Prostate gland (tissue), 2 donors: ENCODE measurements at regions not wholly inside any gene's neighbourhood (a gene's known extent, or its start where the extent isn't known, plus 50 kb on each side); places are given as distances from the start of the nearest gene placed in this dataset.

Source experiments
- DNase-seq: peaks from one replicate; pipeline ENCODE4 v3.0.0-alpha.2; 2019; ENCODE audit warnings: low spot score
- H3K27ac ChIP-seq, 2 donors: fragments of 200-600 bp; sonication (generic); 2 replicates each; pipeline ENCODE4 v1.5.1; 2017 to 2019
- H3K27me3 ChIP-seq: fragments of 200-600 bp; sonication (generic); replicated peaks from 2 replicates; pipeline ENCODE4 v1.5.1; 2019; ENCODE audit not compliant: insufficient read depth
- H3K36me3 ChIP-seq, 2 donors: fragments of 200-600 bp; sonication (generic); 1 replicate in 1 of 2; 2 replicates in 1 of 2; pipeline versions ENCODE4 v1.5.1 to v1.8.1; 2017 to 2019
- H3K4me1 ChIP-seq: fragments of 200-600 bp; sonication (generic); replicated peaks from 2 replicates; pipeline ENCODE4 v1.5.1; 2019
- H3K4me3 ChIP-seq, 2 donors: fragments of 200-600 bp; sonication (generic); 2 replicates each; pipeline ENCODE4 v1.5.1; 2017 to 2019
- H3K9me3 ChIP-seq: fragments of 200-600 bp; sonication (generic); 2 replicates; pipeline ENCODE4 v1.5.1; 2017
- POLR2A ChIP-seq: fragments of 450-650 bp; IDR thresholded peaks from one replicate; pipeline ENCODE4 v1.6.1; 2016; ENCODE audit warnings: antibody characterized with exemption, mild to moderate bottlenecking
- POLR2AphosphoS5 ChIP-seq: sonication (generic); formaldehyde crosslinking; IDR thresholded peaks from one replicate; pipeline ENCODE4 v1.6.1; 2017; ENCODE audit warnings: antibody characterized with exemption
- WGBS: methylation state at CpG from one replicate; pipeline ENCODE4 v1.1.5; 2018; 5-methylcytosine and 5-hydroxymethylcytosine counted together
- intact Hi-C: fragments of 100-400 bp; cut with DNase I; formaldehyde crosslinking; loops from one replicate; pipeline ENCODE4 v1.14.2; 2022
- TF ChIP-seq, protein P1 (sequence below), 4 experiments: fragments of 200-600 bp in 2 of 4; fragments of 450-650 bp in 2 of 4; sonication (generic) in 2 of 4; IDR thresholded peaks; 1 replicate in 3 of 4; 2 replicates in 1 of 4; pipeline ENCODE4 v1.5.1; 2016 to 2019; ENCODE audit warnings: antibody characterized with exemption in 4 of 4, mild to moderate bottlenecking in 2 of 4, moderate library complexity in 2 of 4

DNA sequence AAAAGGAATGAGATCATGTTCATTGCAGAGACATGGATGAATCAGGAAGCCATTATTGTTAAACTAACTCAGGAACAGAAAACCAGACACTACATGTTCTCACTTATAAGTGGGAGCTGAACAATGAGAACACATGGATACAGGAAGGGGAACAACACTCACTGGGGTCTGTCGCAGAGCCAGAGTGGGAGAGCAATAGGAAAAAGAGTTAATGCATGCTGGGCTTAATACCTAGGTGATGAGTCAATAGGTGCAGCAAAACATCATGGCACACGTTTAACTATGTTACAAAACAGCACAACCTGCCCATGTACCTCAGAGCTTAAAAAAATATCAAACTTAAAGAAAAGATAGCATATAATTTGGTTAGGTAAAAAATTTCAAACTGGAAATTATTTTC, 281.4 kb downstream of the PABPC4L start:
- Histone ChIP-seq H3K4me3 (no peak overlapping the region), H3K27me3 (no peaks in the 10 kb centered on the region), H3K4me1 (no peaks in the 10 kb centered on the region), H3K27ac (no peak overlapping the region), H3K9me3 (no peaks in the 10 kb centered on the region), H3K36me3 (no peaks in the 10 kb centered on the region)
- DNase-seq, result no peak
- intact Hi-C loops, result no loop called here
- TF ChIP-seq POLR2AphosphoS5, result no peak
- 96% methylated on average over 2 of the region's 2 CpGs for WGBS

DNA sequence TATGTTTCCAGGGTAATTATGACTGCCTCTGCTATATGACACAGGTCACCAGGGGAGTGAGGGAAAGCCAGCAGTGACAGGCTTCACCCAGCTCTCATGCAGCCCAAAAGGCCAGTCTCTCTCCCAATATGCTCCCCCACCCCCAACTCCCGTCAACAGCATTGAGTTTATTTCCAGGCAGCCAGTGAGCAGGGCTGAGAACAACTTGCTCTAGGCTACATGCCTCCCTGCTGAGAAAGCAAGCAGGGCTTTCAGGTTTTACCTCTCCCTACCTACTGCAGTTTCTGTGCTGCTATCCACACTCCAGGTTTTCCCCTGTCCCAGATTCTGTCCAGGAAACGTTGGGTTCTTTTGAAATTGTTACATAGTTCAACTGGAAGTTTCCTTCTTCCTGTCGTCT, 291.4 kb downstream of the PABPC4L start:
- no peak for DNase-seq
- Histone ChIP-seq H3K36me3 (no peaks in the 10 kb centered on the region), H3K4me3 (no peak overlapping the region), H3K27ac (no peak overlapping the region), H3K4me1 (no peaks in the 10 kb centered on the region), H3K9me3 (no peaks in the 10 kb centered on the region), H3K27me3 (no peaks in the 10 kb centered on the region)
- TF ChIP-seq POLR2A (no peak), POLR2AphosphoS5 (no peak)
- TF ChIP-seq, protein P1, sequence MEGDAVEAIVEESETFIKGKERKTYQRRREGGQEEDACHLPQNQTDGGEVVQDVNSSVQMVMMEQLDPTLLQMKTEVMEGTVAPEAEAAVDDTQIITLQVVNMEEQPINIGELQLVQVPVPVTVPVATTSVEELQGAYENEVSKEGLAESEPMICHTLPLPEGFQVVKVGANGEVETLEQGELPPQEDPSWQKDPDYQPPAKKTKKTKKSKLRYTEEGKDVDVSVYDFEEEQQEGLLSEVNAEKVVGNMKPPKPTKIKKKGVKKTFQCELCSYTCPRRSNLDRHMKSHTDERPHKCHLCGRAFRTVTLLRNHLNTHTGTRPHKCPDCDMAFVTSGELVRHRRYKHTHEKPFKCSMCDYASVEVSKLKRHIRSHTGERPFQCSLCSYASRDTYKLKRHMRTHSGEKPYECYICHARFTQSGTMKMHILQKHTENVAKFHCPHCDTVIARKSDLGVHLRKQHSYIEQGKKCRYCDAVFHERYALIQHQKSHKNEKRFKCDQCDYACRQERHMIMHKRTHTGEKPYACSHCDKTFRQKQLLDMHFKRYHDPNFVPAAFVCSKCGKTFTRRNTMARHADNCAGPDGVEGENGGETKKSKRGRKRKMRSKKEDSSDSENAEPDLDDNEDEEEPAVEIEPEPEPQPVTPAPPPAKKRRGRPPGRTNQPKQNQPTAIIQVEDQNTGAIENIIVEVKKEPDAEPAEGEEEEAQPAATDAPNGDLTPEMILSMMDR (IDR thresholded peaks at IDR 0.05), result no peak
- intact Hi-C loops, result no loop called here
- 83% methylated on average over 3 of the region's 3 CpGs for WGBS

DNA sequence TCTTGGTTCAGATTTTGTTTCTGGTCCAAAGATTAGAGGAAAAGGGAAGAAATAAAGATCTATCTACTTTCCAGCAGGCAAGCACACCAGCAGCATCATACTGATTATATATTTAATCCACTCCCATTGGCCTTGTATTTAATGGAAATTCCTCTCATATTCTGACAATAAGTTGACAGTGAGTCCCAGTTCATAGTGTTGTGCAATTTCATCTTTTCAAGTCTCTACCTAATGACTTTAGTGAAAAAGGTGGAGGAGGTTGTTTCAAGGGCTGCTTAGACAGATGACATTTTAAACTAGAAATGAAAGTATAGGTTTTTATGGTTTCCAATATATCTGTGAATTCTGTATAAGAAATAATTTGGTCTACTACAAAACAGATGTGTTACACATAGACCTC, 298.6 kb downstream of the PABPC4L start:
- Histone ChIP-seq H3K9me3 (no peaks in the 10 kb centered on the region), H3K27me3 (no peaks in the 10 kb centered on the region), H3K27ac (no peak overlapping the region), H3K4me1 (no peaks in the 10 kb centered on the region), H3K36me3 (no peaks in the 10 kb centered on the region), H3K4me3 (no peak overlapping the region)
- intact Hi-C loops, result no loop called here
- TF ChIP-seq POLR2AphosphoS5 (no peak), POLR2A (no peak)
- TF ChIP-seq, protein P1 (IDR thresholded peaks at IDR 0.05), result no peak
- no peak for DNase-seq

DNA sequence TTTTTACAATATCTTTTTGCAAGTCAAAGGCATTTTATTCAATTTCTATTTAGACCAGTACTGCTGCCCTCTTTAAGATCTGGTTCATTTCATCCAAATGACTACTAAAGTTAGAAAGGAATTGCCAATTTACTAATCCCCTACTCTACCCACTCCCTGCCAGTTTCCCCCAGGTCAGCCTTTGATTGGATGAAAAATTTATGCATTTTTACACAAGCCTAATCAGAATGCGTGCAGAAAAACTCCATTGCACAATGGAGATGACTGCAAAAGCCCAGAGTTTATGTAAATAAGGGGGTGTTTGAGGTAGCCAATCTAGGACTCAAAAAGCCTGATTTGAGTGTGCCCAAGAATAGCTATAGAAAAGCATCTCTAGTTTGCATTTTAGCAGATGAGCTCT, 310.6 kb downstream of the PABPC4L start:
- no peak overlapping the region for H3K4me3 ChIP-seq
- no peaks in the 10 kb centered on the region for H3K4me1 ChIP-seq
- intact Hi-C loops, result no loop called here
- H3K36me3 ChIP-seq, result no peaks in the 10 kb centered on the region
- DNase-seq, result no peak
- 82% methylated on average over 1 of the region's 1 CpG for WGBS
- no peaks in the 10 kb centered on the region for H3K27me3 ChIP-seq
- H3K27ac ChIP-seq, result no peak overlapping the region
- TF ChIP-seq POLR2A, result no peak
- no peaks in the 10 kb centered on the region for H3K9me3 ChIP-seq

DNA sequence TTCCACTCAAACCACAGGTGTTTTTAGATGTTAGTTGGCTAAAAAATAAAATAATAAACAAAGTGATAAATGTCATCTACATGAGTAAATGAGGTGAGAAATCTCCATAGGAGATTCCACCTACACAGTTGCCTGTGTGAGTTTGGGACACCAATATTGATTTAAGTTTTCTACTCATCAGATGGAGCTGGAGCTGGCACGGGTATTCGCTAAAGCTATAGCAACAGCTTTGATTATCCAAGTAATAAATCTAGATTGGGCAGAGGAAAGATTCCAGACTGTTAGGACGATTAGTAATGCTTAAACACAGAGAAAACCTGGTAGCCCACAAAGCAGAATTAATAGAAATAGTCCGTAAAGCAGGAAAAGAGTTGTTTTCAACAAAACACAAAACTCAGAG, 313.9 kb downstream of the PABPC4L start:
- Histone ChIP-seq H3K4me1 (no peaks in the 10 kb centered on the region), H3K27me3 (no peaks in the 10 kb centered on the region), H3K9me3 (no peaks in the 10 kb centered on the region), H3K36me3 (no peaks in the 10 kb centered on the region), H3K27ac (no peak overlapping the region), H3K4me3 (no peak overlapping the region)
- TF ChIP-seq POLR2AphosphoS5 (no peak), POLR2A (no peak)
- TF ChIP-seq, protein P1 (IDR thresholded peaks at IDR 0.05), result no peak
- intact Hi-C loops, result no loop called here
- DNase-seq, result no peak
- 60% methylated on average over 4 of the region's 4 CpGs for WGBS

DNA sequence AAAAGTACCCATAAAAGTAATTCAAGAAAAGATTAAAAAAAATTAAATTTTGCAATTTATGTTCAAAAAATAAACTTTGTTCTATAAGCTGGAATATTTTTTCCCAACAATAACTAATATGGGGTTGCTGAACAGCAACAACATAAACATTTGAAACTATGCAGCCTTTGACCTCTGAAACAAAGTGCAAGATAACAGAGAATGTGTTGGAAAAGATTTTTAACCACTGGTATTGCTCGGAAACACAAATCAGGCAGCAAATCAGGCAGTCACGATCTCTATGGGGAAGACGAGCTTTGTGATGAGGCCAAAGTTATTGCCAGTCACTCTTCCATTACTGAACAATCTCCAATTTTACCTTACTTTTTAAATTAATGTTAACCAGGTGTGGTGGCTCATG, 332.1 kb downstream of the PABPC4L start:
- Histone ChIP-seq H3K36me3 (no peaks in the 10 kb centered on the region), H3K4me1 (no peaks in the 10 kb centered on the region), H3K27me3 (no peaks in the 10 kb centered on the region), H3K9me3 (no peaks in the 10 kb centered on the region), H3K27ac (no peak overlapping the region), H3K4me3 (no peak overlapping the region)
- WGBS, result 91% methylated on average over 3 of the region's 3 CpGs
- TF ChIP-seq, protein P1 (IDR thresholded peaks at IDR 0.05), result no peak
- TF ChIP-seq POLR2AphosphoS5, result no peak
- TF ChIP-seq POLR2A, result no peak
- DNase-seq, result no peak
- intact Hi-C loops, result no loop called here
